ENCODE measurements at regions not wholly inside any gene's neighbourhood (a gene's known extent, or its start where the extent isn't known, plus 50 kb on each side); places are given as distances from the start of the nearest gene placed in this dataset.

GRCh38 chr12:46671102-46671501 is 154.7 kb downstream of the SLC38A4 start:
- Histone ChIP-seq H3K36me3 (no peaks in the 10 kb centered on the region), H3K4me1 (peaks cover 0 to 14% of the 10 kb centered on the region in 2 donors), H3K4me3 (no peak overlapping the region), H3K27me3 (no peaks in the 10 kb centered on the region), H3K9me3 (no peaks in the 10 kb centered on the region), H3K27ac (no peak overlapping the region)
- no peak for TF ChIP-seq CTCF (IDR thresholded peaks at IDR 0.05 in 4 of 5, conservative IDR thresholded peaks at IDR 0.05 in 1 of 5)
- no peak for TF ChIP-seq POLR2A (IDR thresholded peaks at IDR 0.05)
- intact Hi-C loops (cut with DNase I; ENCODE audit: low total_unique reads) (loop anchor here (10.0 kb wide), 1 partner anchor 516 kb away; no protein-coding TSS in a partner anchor), in situ Hi-C loops (cut with MboI; ENCODE audit: low sequenced_read_pairs in 4 of 4) (loop anchor here in 3 of 4 donors (10.0 to 25.0 kb wide), 5 partner anchors 264 to 684 kb away; partner anchors contain the start of genes SCAF11 (in 2 of the 3) and SLC38A2 (in 1 of the 3))
- DNase-seq (no peak), ATAC-seq (no peak)

GRCh38 chr12:46670636-46671035 is 155.2 kb downstream of the SLC38A4 start:
- H3K27me3 ChIP-seq = no peaks in the 10 kb centered on the region
- no peak for ATAC-seq
- in situ Hi-C loops (cut with MboI; ENCODE audit: low sequenced_read_pairs in 4 of 4) = loop anchor here in 3 of 4 donors (10.0 to 25.0 kb wide), 5 partner anchors 264 to 683 kb away; partner anchors contain the start of genes SCAF11 (in 2 of the 3) and SLC38A2 (in 1 of the 3)
- H3K4me1 ChIP-seq = peaks cover 4 to 15% of the 10 kb centered on the region in 2 donors
- no peak for DNase-seq
- intact Hi-C loops (cut with DNase I; ENCODE audit: low total_unique reads) = loop anchor here (10.0 kb wide), 1 partner anchor 516 kb away; no protein-coding TSS in a partner anchor
- no peak overlapping the region for H3K4me3 ChIP-seq
- no peaks in the 10 kb centered on the region for H3K36me3 ChIP-seq
- no peak overlapping the region for H3K27ac ChIP-seq
- no peaks in the 10 kb centered on the region for H3K9me3 ChIP-seq
- TF ChIP-seq CTCF (IDR thresholded peaks at IDR 0.05 in 4 of 5, conservative IDR thresholded peaks at IDR 0.05 in 1 of 5) = no peak
- TF ChIP-seq POLR2A (IDR thresholded peaks at IDR 0.05) = no peak

GRCh38 chr12:46669720-46670119 is 156.1 kb downstream of the SLC38A4 start:
- intact Hi-C loops (cut with DNase I; ENCODE audit: low total_unique reads) = loop anchor here (10.0 kb wide), 2 partner anchors 515 to 545 kb away; no protein-coding TSS in a partner anchor
- H3K4me3 ChIP-seq = no peak overlapping the region
- in situ Hi-C loops (cut with MboI; ENCODE audit: low sequenced_read_pairs in 4 of 4) = loop anchor here (10.0 to 25.0 kb wide), 7 partner anchors 265 to 682 kb away; partner anchors contain the start of genes SCAF11 (in 2 of the 4) and SLC38A2 (in 1 of the 4)
- DNase-seq (no peak), ATAC-seq (no peak)
- no peaks in the 10 kb centered on the region for H3K36me3 ChIP-seq
- H3K4me1 ChIP-seq = peaks cover 14 to 23% of the 10 kb centered on the region in 2 donors
- TF ChIP-seq POLR2A (IDR thresholded peaks at IDR 0.05) (no peak), CTCF (IDR thresholded peaks at IDR 0.05 in 4 of 5, conservative IDR thresholded peaks at IDR 0.05 in 1 of 5) (no peak)
- no peaks in the 10 kb centered on the region for H3K27me3 ChIP-seq
- H3K27ac ChIP-seq = no peak overlapping the region
- no peaks in the 10 kb centered on the region for H3K9me3 ChIP-seq

- no peaks in the 10 kb centered on the region for H3K27me3 ChIP-seq
- intact Hi-C loops (cut with DNase I; ENCODE audit: low total_unique reads) = loop anchor here (10.0 kb wide), 1 partner anchor 543 kb away; no protein-coding TSS in a partner anchor
- H3K27ac ChIP-seq = no peak overlapping the region
- TF ChIP-seq CTCF (IDR thresholded peaks at IDR 0.05 in 4 of 5, conservative IDR thresholded peaks at IDR 0.05 in 1 of 5) = no peak
- no peak for TF ChIP-seq POLR2A (IDR thresholded peaks at IDR 0.05)
- H3K4me3 ChIP-seq = no peak overlapping the region
- in situ Hi-C loops (cut with MboI; ENCODE audit: low sequenced_read_pairs in 4 of 4) = loop anchor here (10.0 to 25.0 kb wide), 5 partner anchors 303 to 680 kb away; partner anchors contain the start of genes SCAF11 (in 2 of the 4) and SLC38A2 (in 1 of the 4)
- no peaks in the 10 kb centered on the region for H3K9me3 ChIP-seq
- ATAC-seq = no peak
- H3K4me1 ChIP-seq = peaks cover 18 to 36% of the 10 kb centered on the region in 2 donors
- no peak for DNase-seq
- H3K36me3 ChIP-seq = no peaks in the 10 kb centered on the region
Observed at GRCh38 chr12:46667551-46667950, 158.2 kb downstream of the SLC38A4 start.
